Eye (tissue), 1 donor: ENCODE measurements at regions not wholly inside any gene's neighbourhood (a gene's known extent, or its start where the extent isn't known, plus 50 kb on each side); places are given as distances from the start of the nearest gene placed in this dataset.
A peak's percentile ranks its signal among the peaks of the same experiment; 100 is the strongest.

Source experiments
- DNase-seq: peaks from one replicate; pipeline ENCODE4 v3.0.0-alpha.2; 2015

DNA sequence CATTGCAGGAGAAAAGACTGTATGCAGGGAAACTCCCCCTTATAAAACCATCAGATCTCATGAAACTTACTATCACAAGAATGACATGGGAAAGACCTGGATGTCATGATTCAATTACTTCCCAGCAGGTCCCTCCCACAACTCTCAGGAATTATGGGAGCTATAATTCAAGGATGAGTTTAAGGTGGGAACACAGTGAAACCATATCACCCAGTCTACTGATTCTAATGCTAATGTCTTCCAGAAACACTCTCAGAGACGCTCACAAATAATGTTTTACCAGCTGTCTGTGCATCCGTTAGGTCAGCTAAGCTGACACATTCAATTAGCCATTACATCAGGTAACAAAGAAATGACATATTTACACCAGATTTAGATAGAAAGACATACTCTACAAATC is 637.9 kb downstream of the NLGN4Y start:
- no peak for DNase-seq

DNA sequence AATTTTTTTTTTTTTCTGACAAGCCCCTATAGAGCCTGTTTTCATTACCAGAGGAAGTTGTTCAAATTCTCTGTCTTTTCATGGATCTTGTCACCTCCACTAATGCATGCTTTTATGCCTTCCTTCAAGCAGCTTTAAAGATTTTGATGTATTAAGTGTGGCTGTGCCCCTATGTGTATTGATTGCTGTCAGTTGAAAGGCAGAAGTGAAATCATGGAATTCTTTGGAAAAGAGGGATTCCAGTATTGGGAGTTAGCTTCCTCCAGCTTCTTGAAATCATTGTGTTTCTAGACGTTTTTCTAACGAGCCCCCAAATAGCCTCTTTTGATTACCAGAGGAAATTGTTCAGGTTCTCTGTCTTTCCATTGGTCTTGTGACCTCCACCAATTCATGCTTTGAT is 655.6 kb downstream of the NLGN4Y start:
- no peak for DNase-seq

DNA sequence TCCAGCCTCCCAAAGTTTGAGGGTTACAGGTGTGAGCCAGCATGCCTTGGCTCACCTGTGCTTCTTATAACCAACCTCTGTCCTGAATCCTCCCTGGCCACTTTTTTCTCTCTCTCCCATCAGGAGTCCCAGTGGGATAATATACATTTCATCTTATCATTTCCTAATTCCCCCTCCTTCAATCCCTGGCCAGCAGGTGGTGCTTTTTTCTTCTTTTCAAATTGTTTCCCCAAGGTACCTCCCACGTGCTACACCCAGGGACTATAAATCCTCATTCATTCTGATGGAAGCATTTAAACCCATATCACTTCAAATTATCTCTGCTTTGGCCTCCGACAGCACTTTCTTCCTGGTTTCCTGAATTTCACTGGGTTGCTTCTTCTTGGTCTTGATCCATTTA is 704.7 kb downstream of the NLGN4Y start:
- peak; percentile 0 for DNase-seq

DNA sequence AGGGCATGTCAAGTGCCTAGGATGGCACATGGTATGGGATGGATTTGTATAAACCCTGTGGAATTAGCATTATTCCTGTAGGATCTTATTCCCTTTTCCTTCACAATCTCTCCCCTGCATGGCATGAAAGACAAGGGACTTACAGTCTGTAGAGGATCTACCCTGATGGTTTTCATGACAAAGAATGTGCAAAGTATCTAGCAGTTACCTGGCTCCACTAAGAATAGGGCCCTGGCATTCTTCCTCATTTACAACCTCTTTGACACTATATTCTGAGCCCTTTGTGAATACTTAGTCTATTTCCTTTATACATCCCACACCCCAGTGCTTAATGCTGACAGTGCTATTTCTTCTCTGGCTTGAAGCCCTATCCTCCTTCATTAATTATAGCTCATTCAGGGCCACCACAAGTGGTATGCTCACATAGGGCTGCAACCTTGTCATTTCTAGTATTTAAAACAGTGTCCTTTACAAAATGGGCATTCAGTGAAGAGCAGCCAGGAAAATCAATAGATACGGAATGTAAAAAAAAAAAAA is 715.3 kb downstream of the NLGN4Y start:
- DNase-seq = no peak

DNA sequence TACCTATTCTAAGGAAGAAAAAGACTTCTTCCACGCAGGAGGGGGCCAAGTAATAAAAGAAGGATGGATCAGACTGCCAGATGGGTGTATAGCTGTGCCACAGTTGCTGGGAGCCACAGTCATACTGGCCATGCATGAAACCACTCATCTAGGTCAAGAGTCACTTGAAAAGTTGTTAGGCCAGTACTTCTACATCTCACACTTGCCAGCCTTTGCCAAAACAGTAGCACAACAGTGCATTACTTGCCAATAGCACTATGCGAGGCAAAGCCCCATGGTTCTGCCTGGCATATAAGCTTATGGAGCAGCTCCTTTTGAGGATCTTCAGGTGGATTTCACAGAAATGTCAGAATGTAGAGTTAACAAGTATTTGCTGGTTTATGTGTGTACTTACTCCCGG is 735.0 kb downstream of the NLGN4Y start:
- DNase-seq = no peak

DNA sequence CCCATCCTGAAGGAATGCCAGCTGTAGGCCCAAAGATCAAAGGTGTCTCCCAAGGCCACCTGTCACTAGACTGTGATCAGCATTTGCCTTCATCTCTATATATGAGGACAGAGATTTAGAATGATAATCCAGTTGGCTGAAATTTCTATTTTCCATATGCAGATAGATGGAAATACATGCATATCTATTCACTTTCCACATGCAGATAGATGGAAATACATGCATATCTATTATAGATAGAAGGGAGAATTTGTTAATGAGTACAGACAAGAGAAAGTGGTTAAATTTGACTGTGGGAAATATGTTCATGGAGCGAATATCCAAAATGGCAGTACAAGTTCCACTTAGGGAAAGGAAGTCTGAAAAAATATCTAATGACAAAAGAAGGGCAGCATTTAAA is 762.2 kb downstream of the NLGN4Y start:
- DNase-seq = no peak

DNA sequence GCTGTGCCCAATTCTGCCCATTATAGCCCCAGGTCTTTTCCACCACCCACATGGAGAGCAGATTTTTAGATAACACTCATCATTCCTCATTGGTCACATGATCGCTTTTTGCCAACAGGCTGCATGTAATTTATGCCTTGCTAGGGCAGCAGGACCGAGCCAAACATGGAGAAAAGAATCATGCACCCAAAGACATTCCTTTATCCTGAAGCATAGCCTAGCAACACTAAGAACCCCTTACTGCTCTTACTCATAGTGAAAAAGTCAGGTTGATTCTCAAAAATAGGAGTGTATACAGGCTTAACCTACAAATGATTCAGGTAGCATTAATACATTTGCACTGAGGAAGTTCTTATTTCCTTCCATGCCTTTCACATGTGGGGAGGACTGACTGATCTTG is 765.5 kb downstream of the NLGN4Y start:
- DNase-seq = no peak

DNA sequence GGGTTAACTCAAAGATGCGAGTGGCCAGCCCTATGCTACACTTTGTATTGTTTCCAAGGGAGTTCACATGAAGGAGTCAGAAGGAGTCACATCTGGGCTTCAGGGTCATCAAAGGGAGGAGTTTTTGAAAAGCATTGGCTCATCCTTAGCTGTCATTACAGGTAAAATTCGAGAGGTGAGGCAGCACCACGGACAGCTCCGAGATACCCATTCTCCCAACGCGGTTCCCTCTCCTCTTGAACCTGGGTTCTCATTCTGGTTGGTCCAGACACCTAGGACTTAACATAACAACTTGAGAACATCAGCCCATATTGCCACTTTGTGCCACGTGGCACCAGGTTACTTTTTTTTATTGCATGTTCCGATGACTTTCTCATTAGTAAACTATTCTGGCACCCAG is 768.6 kb downstream of the NLGN4Y start:
- no peak for DNase-seq

DNA sequence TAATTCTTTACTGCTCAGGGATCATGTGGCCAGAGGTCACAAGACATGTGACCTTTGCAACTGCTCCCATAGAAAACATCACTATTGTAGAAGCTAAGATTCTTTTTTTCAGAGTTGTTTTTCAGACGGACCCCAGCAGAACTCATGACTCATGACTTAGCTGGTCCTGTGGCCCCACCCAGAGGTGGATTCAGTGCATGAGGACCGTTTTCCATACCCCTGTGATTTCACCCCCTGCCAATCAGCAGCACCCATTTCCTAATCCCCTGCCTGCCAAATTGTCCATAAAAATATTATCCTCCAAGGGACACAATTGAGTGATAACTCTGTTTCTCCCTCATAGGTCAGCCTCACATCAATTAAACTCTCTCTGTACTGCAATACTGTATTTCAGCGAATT is 777.5 kb downstream of the NLGN4Y start:
- no peak for DNase-seq

DNA sequence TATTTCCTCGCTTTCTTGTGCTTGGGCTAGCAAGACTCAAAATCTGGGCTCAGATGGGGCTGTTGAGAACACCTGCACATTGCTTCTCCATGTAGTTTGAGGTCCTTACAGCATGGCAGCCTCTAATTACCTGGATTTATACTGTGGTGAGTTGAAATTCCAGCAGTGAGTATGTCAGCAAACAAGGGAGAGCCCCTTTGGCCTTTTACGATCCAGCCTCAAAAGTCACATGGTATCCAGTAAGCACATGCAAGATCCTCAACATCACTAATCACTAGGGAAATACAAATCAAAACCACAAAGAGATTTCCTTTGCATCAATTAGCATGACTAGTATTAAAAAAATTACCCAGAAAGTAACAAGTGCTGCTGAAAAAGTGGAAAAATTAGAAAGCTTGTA is 787.8 kb downstream of the NLGN4Y start:
- no peak for DNase-seq

DNA sequence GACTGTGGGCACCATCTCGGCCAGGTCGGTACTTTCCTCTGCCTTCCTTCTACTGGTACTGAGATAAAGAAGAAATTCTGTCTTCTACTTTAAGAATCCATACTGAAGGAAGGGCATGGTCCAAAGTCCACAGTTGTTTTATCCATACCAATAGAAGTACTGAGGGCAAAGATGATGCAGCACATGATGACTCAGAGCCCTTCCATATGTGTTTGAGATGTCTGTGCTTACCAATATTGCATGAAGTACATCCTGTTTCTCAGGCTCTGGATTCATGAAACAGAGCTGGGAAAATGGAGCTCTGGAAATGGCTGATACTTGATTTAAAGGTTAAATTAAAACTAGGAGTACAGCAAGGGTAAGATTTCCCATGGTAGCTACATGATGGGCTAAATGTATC is 799.9 kb downstream of the NLGN4Y start:
- DNase-seq = no peak

DNA sequence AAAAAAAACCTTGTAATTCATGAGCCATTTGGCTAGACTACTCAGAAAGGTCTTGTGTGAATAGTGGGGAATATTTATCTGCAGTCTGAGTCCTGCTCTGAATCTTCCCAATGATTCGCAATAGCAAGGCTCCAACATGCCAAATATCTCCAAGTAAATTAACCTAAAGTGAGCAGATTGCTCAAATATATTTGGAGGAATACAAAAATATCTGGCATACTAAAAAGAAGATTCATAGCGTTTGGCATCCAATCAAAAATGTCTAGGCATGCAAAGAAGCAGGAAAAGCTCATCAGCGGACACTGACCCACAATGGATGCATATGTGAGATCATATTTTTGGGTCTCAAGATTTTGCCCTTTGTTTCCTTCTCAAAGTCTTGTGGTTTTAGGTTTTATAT is 800.9 kb downstream of the NLGN4Y start:
- DNase-seq = no peak

DNA sequence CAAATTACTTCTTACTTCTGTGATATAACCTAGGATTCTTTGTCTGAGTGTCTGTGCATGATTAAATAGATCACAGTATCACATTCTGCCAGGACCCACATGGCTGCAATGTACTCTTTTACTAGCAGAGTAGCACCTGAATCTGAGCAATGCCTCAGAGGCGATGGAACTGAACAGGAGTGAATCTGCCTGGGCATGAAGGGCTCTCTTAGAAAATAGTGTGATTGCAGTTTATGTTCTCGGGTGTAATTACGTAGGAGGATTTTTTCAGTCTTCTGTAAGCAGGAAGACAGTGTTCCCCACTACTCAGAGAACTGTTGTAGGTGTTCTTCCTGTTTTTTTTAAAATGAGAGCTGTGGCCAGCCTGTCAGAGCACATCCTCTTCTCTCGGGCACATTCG is 802.3 kb downstream of the NLGN4Y start:
- DNase-seq = no peak

DNA sequence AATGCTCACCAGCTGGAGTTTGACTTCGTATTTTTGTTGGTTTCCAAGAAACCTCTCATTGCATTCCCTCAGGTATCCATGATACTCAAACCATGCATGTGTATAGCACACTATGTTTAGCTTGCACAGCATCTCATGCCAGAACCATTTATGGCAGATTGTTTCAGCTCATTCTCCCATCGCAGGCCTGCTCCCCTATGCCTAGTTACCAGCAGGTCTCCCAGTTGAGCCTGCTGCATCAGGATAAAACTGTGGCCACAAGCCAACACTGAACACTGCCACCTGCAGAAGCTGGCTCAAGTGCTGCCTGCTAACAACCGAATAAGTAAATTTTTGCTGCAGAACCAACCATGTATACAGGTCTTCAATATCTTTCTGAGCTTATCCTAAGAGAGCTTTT is 804.5 kb downstream of the NLGN4Y start:
- DNase-seq = no peak

DNA sequence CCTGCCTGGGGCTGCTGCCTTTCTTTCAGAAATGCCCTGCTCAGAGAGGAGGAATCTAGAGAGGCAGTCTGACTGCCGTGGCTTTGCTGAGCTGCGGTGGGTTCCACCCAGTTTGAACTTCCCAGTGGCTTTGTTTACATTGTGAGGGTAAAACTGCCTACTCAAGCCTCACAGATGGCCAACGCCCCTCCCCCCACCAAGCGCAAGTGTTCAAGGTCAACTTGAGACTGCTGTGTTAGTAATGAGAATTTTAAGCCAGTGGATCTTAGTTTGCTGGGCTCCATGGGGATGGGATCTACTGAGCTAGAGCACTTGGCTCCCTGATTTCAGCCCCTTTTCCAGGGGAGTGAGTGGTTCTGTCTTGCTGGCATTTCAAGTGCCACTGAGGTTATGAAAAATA is 819.2 kb downstream of the NLGN4Y start:
- no peak for DNase-seq

DNA sequence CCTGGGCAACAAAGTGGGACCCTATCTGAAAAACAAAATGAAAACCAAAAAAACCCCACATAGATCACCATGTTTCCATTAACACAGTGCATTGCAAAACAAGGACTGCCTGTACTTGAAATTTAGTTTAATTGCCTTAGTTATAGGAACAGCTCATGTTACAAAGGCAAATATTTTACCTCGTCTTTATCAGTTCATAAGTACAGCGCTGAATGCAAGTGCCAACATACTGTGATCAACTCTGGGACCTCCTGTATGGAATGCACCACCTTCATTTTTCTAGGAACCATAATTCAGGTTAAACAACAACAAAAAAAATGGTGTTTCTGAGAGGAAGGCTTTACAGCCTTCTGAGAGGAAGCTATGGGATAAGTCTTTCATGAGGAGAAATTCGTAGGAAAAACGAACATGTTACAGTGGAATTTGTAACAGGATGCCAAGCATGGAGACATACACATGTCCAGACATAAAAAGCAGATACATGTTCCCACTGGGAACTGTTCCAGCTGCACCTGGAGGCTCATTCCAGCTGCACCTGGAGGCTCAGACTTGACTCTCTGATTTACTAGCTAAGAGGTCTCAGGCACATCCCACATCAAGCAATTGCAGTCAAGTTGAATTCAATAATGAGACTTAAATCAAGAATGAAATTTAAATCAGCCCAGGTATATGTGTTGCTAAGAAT is 821.3 kb downstream of the NLGN4Y start:
- no peak for DNase-seq

DNA sequence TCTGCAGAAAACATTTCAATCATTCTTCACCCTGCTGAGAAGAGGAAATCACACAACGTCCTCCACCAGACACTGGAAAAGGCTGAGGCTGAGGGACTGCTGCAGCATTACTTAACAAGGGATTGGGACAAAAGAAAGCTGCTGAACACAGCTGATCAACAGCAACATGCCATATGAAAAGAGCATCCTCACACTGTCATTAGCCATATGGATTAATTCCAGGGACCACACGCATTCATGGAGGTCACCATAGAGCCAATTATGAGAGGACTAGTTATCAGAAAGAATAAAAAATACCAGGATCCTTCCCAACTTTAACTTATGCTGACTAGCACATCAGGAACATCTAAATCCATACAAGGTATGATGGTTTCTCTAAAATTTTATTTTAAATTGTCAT is 825.0 kb downstream of the NLGN4Y start:
- no peak for DNase-seq

DNA sequence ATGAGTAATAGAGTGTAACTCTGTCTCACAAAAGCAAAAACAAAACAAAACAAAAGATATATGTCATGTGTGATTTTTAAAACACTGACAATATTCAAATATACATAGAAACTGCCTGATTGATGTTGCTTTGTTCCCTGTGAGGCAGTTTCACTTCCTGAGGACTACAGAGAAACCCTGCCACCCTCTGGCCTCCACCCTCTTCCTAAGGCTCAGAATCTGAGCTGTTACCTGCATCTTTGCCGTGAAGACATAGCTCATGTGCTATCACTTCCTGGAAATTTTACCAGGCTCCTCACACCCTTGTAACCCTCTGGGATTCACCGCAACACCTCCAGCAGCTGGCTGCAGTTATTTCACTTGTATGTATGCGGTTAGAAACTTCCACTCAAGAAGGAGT is 831.0 kb downstream of the NLGN4Y start:
- no peak for DNase-seq

DNA sequence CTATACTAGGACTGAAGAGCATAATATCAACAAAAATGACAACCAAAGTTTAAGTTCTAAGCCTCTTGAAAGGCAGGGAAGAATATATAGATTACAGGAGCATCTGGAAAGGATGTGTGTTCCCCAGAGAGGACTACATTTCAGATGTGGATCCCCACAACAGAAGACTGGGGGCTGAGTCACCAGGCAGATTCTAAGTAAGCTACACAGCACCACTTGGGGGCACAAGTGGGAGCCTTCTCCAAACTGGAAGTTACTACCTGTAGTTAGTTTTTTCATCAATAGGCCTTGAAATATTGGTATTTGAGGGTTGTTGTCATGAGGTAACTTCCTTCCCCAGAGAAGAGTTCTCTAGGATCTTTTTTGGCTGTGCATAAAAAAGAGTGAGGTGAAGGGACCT is 836.1 kb downstream of the NLGN4Y start:
- DNase-seq = no peak

DNA sequence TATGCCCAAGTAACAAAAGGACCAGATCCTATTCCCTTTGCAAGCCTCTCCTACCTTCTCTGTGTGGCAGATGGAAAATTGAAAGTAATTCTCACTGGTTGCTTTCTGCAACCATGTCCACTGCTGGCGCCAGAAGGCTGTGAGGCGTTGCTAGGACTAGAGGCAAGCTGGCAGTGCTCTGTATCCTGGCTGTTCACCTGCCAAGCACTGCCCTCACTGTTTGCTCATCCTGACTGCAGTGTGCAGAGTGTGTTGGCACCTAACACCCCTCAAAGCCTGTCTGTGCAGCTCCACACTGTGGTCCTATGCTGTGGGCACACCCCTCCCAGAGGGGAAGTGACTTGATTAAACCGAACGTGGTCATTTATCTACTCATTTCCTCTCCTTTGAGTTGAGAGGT is 840.7 kb downstream of the NLGN4Y start:
- no peak for DNase-seq

DNA sequence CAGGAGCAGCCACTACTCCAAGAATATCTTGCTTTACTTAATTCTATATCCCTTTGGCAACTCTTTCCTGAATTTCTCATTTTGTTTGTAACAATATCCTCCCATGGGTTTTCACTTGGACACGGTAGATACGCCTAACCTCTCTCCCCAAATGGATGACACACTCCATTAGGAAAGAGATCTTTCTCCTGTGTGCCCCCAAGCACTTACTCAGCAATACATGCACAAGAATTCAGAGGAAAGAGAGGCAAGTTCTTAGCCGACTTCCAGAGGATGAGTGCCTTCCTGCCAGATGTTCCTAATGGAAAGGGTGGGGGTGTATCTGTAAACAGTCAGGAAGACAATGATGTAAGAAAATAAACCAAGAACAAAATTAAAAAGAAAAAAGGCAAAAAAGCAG is 844.5 kb downstream of the NLGN4Y start:
- DNase-seq = peak; percentile 46

DNA sequence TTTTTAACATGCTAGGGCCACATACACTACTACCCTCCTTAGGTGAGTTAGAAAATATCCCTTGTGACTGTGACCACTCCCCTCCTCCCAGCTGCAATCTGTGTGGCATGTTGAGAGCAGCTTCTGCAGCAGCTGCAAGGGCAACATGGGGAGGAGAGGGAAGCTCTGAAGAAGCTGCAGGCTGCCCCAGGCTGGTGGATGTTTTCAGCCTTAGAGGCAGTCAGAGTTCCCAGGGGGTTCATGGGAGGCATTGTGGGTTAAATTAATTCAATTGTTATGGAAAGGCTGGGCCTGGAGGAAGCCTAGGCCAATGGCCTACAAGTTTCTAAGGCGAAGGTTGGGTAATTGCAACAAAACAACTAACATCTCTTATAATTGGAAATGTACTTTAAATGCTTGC is 860.8 kb downstream of the NLGN4Y start:
- no peak for DNase-seq

DNA sequence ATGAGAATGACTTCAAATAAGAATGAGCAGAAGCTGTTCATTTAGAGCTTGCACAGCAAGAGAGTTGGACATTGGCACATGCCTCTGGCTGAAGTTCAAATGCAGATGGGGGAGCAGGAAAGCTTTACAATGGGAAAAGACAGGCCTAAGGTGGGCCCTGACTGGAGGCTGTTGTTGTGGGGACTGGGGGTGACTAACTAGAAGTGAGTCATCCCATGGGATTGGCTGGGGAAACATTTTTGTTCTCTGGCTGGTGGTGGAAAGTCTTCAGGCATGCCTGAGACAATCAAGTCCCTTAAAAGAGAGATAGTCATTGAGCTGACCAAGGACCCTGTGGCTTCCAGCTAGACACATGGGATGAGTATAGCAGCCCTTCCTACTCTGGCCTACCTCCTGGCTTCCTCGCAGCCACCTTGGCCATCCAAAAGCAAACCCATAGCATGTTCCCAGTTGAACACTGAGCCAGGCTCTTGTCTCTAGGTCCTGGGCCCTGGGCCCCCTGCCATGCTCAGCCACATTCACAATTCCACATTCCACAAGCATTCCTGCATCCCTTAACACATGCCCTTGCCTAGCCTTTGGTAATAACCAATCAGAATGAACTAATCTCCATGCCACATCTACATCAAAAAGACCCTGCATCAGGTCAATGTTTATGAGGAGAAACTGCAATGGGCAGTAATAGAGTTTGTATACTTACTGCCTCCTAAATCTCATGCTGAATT is 873.4 kb downstream of the NLGN4Y start:
- no peak for DNase-seq

DNA sequence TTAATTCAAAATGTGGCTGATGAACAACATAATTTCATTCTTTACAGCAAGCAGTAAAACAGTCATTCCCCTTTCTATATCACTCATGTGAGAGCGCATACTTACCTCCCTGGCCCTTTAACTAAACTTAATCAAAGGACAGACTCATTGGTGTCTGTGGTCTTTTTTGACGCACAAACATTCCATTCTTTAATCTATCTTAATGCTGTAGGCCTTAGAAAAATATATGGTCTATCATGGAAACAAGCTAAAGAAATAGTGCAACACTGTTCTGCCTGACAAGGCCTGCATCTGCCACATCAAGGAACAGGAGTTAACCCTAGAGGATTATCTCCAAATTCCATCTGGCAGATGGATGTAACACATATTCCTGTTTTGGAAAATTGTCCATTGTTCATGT is 878.1 kb downstream of the NLGN4Y start:
- DNase-seq = peak; percentile 27

DNA sequence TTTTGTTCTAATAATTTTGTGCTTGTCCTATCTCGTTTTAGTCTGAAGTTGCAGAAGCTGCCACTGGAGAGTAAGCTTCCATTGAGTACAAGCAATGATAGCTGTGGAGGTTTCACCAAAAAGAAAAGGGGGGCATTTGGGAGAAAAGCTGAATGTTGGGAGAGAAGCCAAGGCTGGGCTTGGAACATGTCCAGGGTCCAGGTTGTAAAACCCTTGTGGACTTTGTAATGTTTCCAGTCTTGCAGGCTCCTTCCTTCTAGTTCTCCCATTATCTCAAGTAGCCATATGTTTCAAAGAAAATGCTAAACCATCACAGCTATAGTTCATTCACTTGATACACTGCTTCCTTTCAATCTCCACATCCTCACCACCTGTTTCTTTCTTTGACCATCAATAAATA is 880.2 kb downstream of the NLGN4Y start:
- no peak for DNase-seq
